H9 (cell line): ENCODE measurements at regions not wholly inside any gene's neighbourhood (a gene's known extent, or its start where the extent isn't known, plus 50 kb on each side); places are given as distances from the start of the nearest gene placed in this dataset.

ENCODE experiments used
- DNase-seq: peaks from one replicate; pipeline ENCODE4 v3.0.0-alpha.2; 2017
- H2AFZ ChIP-seq: one replicate; pipeline ENCODE4 v1.6.1; 2013; ENCODE audit warnings: mild to moderate bottlenecking, low read length, control low read depth, moderate library complexity
- H2AK5ac ChIP-seq: 2 replicates; pipeline ENCODE4 v1.6.1; 2013; ENCODE audit warnings: low read length, control low read depth, mixed read lengths; ENCODE audit not compliant: insufficient read length
- H2BK120ac ChIP-seq: one replicate; pipeline ENCODE4 v1.6.1; 2013; ENCODE audit warnings: low read depth, mild to moderate bottlenecking, low read length, control low read depth, inconsistent platforms; ENCODE audit not compliant: poor library complexity, severe bottlenecking
- H2BK12ac ChIP-seq: 2 replicates; pipeline ENCODE4 v1.6.1; 2013; ENCODE audit warnings: low read length, control low read depth, mixed read lengths, low read depth; ENCODE audit not compliant: insufficient read length
- H2BK15ac ChIP-seq: 2 replicates; pipeline ENCODE4 v1.6.1; 2013; ENCODE audit warnings: low read depth, low read length, control low read depth
- H2BK20ac ChIP-seq: one replicate; pipeline ENCODE4 v1.6.1; 2013; ENCODE audit warnings: low read depth, mild to moderate bottlenecking, low read length, control low read depth, inconsistent platforms; ENCODE audit not compliant: poor library complexity, severe bottlenecking
- H2BK5ac ChIP-seq: 2 replicates; pipeline ENCODE4 v1.6.1; 2013; ENCODE audit warnings: low read length, control low read depth, mixed read lengths; ENCODE audit not compliant: insufficient read length
- H3K14ac ChIP-seq: 2 replicates; pipeline ENCODE4 v1.6.1; 2013; ENCODE audit warnings: low read length, control low read depth; ENCODE audit not compliant: insufficient read depth
- H3K18ac ChIP-seq: 2 replicates; pipeline ENCODE4 v1.6.1; 2013; ENCODE audit warnings: low read depth, mild to moderate bottlenecking, mixed read lengths, low read length, control low read depth; ENCODE audit not compliant: insufficient read length
- H3K23ac ChIP-seq: 2 replicates; pipeline ENCODE4 v1.6.1; 2013; ENCODE audit warnings: low read length, control low read depth, mixed read lengths, low read depth; ENCODE audit not compliant: insufficient read length
- H3K23me2 ChIP-seq: 2 replicates; pipeline ENCODE4 v1.6.1; 2013; ENCODE audit warnings: low read depth, mild to moderate bottlenecking, mixed read lengths, low read length, control low read depth; ENCODE audit not compliant: insufficient read length, poor library complexity, severe bottlenecking
- H3K27ac ChIP-seq: 2 replicates; pipeline ENCODE4 v1.5.1; 2013; ENCODE audit warnings: low read length, control low read depth, mixed read lengths, low read depth; ENCODE audit not compliant: insufficient read length
- H3K27me3 ChIP-seq: 2 replicates; pipeline ENCODE4 v1.6.1; 2013; ENCODE audit warnings: low read length, control low read depth, inconsistent platforms; ENCODE audit not compliant: insufficient read depth
- H3K4ac ChIP-seq: 2 replicates; pipeline ENCODE4 v1.6.1; 2013; ENCODE audit warnings: low read depth, mild to moderate bottlenecking, control low read depth, inconsistent platforms, low read length, moderate library complexity
- H3K4me1 ChIP-seq: 2 replicates; pipeline ENCODE4 v1.6.1; 2013; ENCODE audit warnings: low read length, control low read depth, inconsistent platforms; ENCODE audit not compliant: insufficient read depth
- H3K4me2 ChIP-seq: 2 replicates; pipeline ENCODE4 v1.6.1; 2013; ENCODE audit warnings: low read length, control low read depth, mixed read lengths; ENCODE audit not compliant: insufficient read length, insufficient read depth
- H3K56ac ChIP-seq: 2 replicates; pipeline ENCODE4 v1.6.1; 2013; ENCODE audit warnings: low read depth, mild to moderate bottlenecking, mixed read lengths, low read length, control low read depth; ENCODE audit not compliant: insufficient read length
- H3K79me1 ChIP-seq: 2 replicates; pipeline ENCODE4 v1.6.1; 2013; ENCODE audit warnings: low read depth, mild to moderate bottlenecking, moderate library complexity, low read length, control low read depth, inconsistent platforms; ENCODE audit not compliant: insufficient read depth, poor library complexity, severe bottlenecking
- H3K79me2 ChIP-seq: 2 replicates; pipeline ENCODE4 v1.6.1; 2013; ENCODE audit warnings: low read length, control low read depth, inconsistent platforms; ENCODE audit not compliant: insufficient read depth
- H3K9ac ChIP-seq: 2 replicates; pipeline ENCODE4 v1.6.1; 2013; ENCODE audit warnings: low read length, control low read depth, mixed read lengths; ENCODE audit not compliant: insufficient read length; ENCODE audit errors: extremely low read depth
- H3K9me3 ChIP-seq: one replicate; pipeline ENCODE4 v1.6.1; 2013; ENCODE audit warnings: low read depth, low read length, inconsistent platforms; ENCODE audit not compliant: control insufficient read depth
- H3T11ph ChIP-seq: one replicate; pipeline ENCODE4 v1.6.1; 2013; ENCODE audit warnings: mild to moderate bottlenecking, low read length, control low read depth, inconsistent platforms
- H4K20me1 ChIP-seq: one replicate; pipeline ENCODE4 v1.6.1; 2013; ENCODE audit not compliant: control insufficient read depth, insufficient read length, insufficient read depth
- H4K5ac ChIP-seq: 2 replicates; pipeline ENCODE4 v1.6.1; 2013; ENCODE audit warnings: low read depth, mild to moderate bottlenecking, mixed read lengths, low read length, control low read depth; ENCODE audit not compliant: insufficient read length
- H4K8ac ChIP-seq: replicated peaks from 2 replicates; pipeline ENCODE4 v1.6.1; 2013; ENCODE audit warnings: low read length, control low read depth, mixed read lengths, low read depth; ENCODE audit not compliant: insufficient read length
- H4K91ac ChIP-seq: 2 replicates; pipeline ENCODE4 v1.6.1; 2013; ENCODE audit warnings: low read depth, mild to moderate bottlenecking, moderate library complexity, mixed read lengths, low read length, control low read depth; ENCODE audit not compliant: insufficient read length
- H3K27ac Mint-ChIP-seq, 3 experiments: 2 replicates in 2 of 3; 3 replicates in 1 of 3; pipeline ENCODE4 v1.8.0; 2020 to 2021; ENCODE audit warnings: mixed read lengths in 3 of 3, mild to moderate bottlenecking in 1 of 3, moderate library complexity in 1 of 3
- H3K27me3 Mint-ChIP-seq: 2 replicates; pipeline ENCODE4 v1.8.0; 2021; ENCODE audit warnings: low read depth, mild to moderate bottlenecking, moderate library complexity, mixed read lengths
- H3K36me3 Mint-ChIP-seq, 3 experiments: 2 replicates in 2 of 3; 3 replicates in 1 of 3; pipeline ENCODE4 v1.8.0; 2020 to 2021; ENCODE audit warnings: low read depth in 3 of 3, mixed read lengths in 3 of 3; ENCODE audit not compliant: insufficient read depth in 1 of 3
- H3K4me1 Mint-ChIP-seq, 2 experiments: 2 replicates each; pipeline ENCODE4 v1.8.0; 2020; ENCODE audit warnings: mixed read lengths in 2 of 2
- H3K4me3 Mint-ChIP-seq, 2 experiments: 2 replicates in 1 of 2; 3 replicates in 1 of 2; pipeline ENCODE4 v1.8.0; 2020 to 2021; ENCODE audit warnings: mild to moderate bottlenecking in 2 of 2, mixed read lengths in 2 of 2, moderate library complexity in 1 of 2
- H3K9me3 Mint-ChIP-seq, 2 experiments: 2 replicates in 1 of 2; 3 replicates in 1 of 2; pipeline ENCODE4 v1.8.0; 2020; ENCODE audit warnings: mild to moderate bottlenecking in 2 of 2, mixed read lengths in 2 of 2, moderate library complexity in 1 of 2
- CTCF ChIP-seq: fragments of 200-600 bp; sonication (generic); conservative IDR thresholded peaks from 3 replicates; pipeline ENCODE4 v1.8.0; 2021; ENCODE audit warnings: antibody characterized with exemption, mild to moderate bottlenecking

GRCh38 chr4:11264346-11264745, 164.3 kb downstream of the HS3ST1 start:
- H2BK5ac ChIP-seq: no peak overlapping the region
- H4K8ac ChIP-seq: no peak overlapping the region
- no peak overlapping the region for H2BK120ac ChIP-seq
- H3K18ac ChIP-seq: no peak overlapping the region
- H4K5ac ChIP-seq: no peak overlapping the region
- Mint-ChIP-seq H3K4me3 (no peak overlapping the region), H3K27ac (no peak overlapping the region), H3K27me3 (no peaks in the 10 kb centered on the region; the same call in 1 of the 2 replicates), H3K36me3 (no peaks in the 10 kb centered on the region), H3K9me3 (no peaks in the 10 kb centered on the region), H3K4me1 (peaks cover 13 to 14% of the 10 kb centered on the region in 2 experiments)
- H3K4ac ChIP-seq: no peak overlapping the region
- H3K79me1 ChIP-seq: no peaks in the 10 kb centered on the region
- H4K91ac ChIP-seq: no peak overlapping the region
- H3K9ac ChIP-seq: no peak overlapping the region
- H3K23ac ChIP-seq: no peak overlapping the region
- no peak overlapping the region for H2BK20ac ChIP-seq
- no peaks in the 10 kb centered on the region for H4K20me1 ChIP-seq
- H3K27ac ChIP-seq: no peak overlapping the region
- TF ChIP-seq CTCF: no peak
- H3K4me1 ChIP-seq: no peaks in the 10 kb centered on the region; the same call in 1 of the 2 replicates
- H2BK15ac ChIP-seq: no peak overlapping the region
- no peaks in the 10 kb centered on the region for H3K9me3 ChIP-seq
- H2AK5ac ChIP-seq: no peak overlapping the region
- no peak overlapping the region for H2AFZ ChIP-seq
- no peak overlapping the region for H3K4me2 ChIP-seq
- no peak for DNase-seq
- no peaks in the 10 kb centered on the region for H3K27me3 ChIP-seq
- H3K14ac ChIP-seq: no peak overlapping the region
- no peak overlapping the region for H3T11ph ChIP-seq
- no peak overlapping the region for H2BK12ac ChIP-seq
- H3K56ac ChIP-seq: no peak overlapping the region
- no peaks in the 10 kb centered on the region for H3K23me2 ChIP-seq
- H3K79me2 ChIP-seq: no peaks in the 10 kb centered on the region
